H1 (cell line): ENCODE measurements at regions not wholly inside any gene's neighbourhood (a gene's known extent, or its start where the extent isn't known, plus 50 kb on each side); places are given as distances from the start of the nearest gene placed in this dataset.

Source experiments
- CTCF ChIA-PET: fragments of 300-600 bp; sonication (Branson Sonifier 250); formaldehyde crosslinking; loops from one replicate; lab custom pipeline; 2021; ENCODE audit not compliant: partially characterized antibody; lab: Charles Lee
- POLR2A ChIA-PET: fragments of 300-600 bp; sonication (Branson Sonifier 250); formaldehyde crosslinking; loops from one replicate; lab custom pipeline; 2021; ENCODE audit warnings: inconsistent platforms; ENCODE audit not compliant: partially characterized antibody; lab: Charles Lee
- DNase-seq, 2 experiments: peaks; one replicate each; pipeline versions ENCODE4 v3.0.0 to v3.0.0-alpha.2; 2010 to 2022; ENCODE audit warnings: low spot score in 2 of 2, low read depth in 1 of 2, mixed read lengths in 1 of 2
- FAIRE-seq: peaks from 2 replicates; lab custom pipeline; 2011; peaks lifted over from hg19 to GRCh38; lab: Jason Lieb, UNC
- H2AFZ ChIP-seq: 2 replicates; pipeline ENCODE4 v1.8.1; 2012; ENCODE audit warnings: low read length, inconsistent platforms
- H2AK5ac ChIP-seq: 2 replicates; pipeline ENCODE4 v1.6.1; 2013; ENCODE audit warnings: low read depth, low read length
- H2BK120ac ChIP-seq: replicated peaks from 2 replicates; pipeline ENCODE3; 2013; ENCODE audit warnings: low read depth, low read length, inconsistent platforms
- H2BK12ac ChIP-seq: 2 replicates; pipeline ENCODE4 v1.6.1; 2013; ENCODE audit warnings: low read depth, low read length
- H2BK15ac ChIP-seq: 2 replicates; pipeline ENCODE4 v1.6.1; 2013; ENCODE audit warnings: low read length
- H2BK20ac ChIP-seq: 2 replicates; pipeline ENCODE4 v1.6.1; 2013; ENCODE audit warnings: low read length
- H2BK5ac ChIP-seq: 2 replicates; pipeline ENCODE4 v1.6.1; 2013; ENCODE audit warnings: low read depth, low read length
- H3K14ac ChIP-seq: 2 replicates; pipeline ENCODE4 v1.6.1; 2013; ENCODE audit warnings: inconsistent platforms; ENCODE audit not compliant: insufficient read length
- H3K18ac ChIP-seq: 2 replicates; pipeline ENCODE4 v1.6.1; 2013; ENCODE audit warnings: low read length; ENCODE audit errors: extremely low read depth
- H3K23ac ChIP-seq: 2 replicates; pipeline ENCODE4 v1.6.1; 2013; ENCODE audit warnings: inconsistent platforms; ENCODE audit not compliant: insufficient read length
- H3K23me2 ChIP-seq: 2 replicates; pipeline ENCODE4 v1.6.1; 2013; ENCODE audit warnings: low read depth, low read length
- H3K27ac ChIP-seq: 2 replicates; pipeline ENCODE4 v1.6.1; 2011; ENCODE audit warnings: low read depth, low read length, inconsistent platforms
- H3K27me3 ChIP-seq, 4 experiments: replicated peaks in 1 of 4; 1 replicate in 1 of 4; 2 replicates in 3 of 4; pipeline versions ENCODE4 v1.6.1 to v1.8.1; 2011 to 2013; ENCODE audit warnings: low read length in 3 of 4, mild to moderate bottlenecking in 3 of 4, inconsistent platforms in 2 of 4, mixed read lengths in 2 of 4, moderate library complexity in 1 of 4; ENCODE audit not compliant: control insufficient read depth in 3 of 4, insufficient read depth in 3 of 4; ENCODE audit errors: extremely low read depth in 1 of 4
- H3K36me3 ChIP-seq, 4 experiments: 2 replicates each; pipeline versions ENCODE4 v1.6.1 to v1.8.1; 2011 to 2013; ENCODE audit warnings: mild to moderate bottlenecking in 4 of 4, low read length in 3 of 4, moderate library complexity in 2 of 4, control low read depth in 1 of 4, inconsistent platforms in 1 of 4; ENCODE audit not compliant: insufficient read depth in 4 of 4, control insufficient read depth in 2 of 4
- H3K4ac ChIP-seq: replicated peaks from 2 replicates; pipeline ENCODE3; 2013; ENCODE audit warnings: low read length, low read depth, mixed read lengths, inconsistent platforms; ENCODE audit not compliant: insufficient read length
- H3K4me1 ChIP-seq, 4 experiments: replicated peaks in 1 of 4; 1 replicate in 1 of 4; 2 replicates in 3 of 4; pipeline versions ENCODE4 v1.6.1 to v1.8.1; 2011 to 2013; ENCODE audit warnings: low read length in 3 of 4, inconsistent platforms in 2 of 4, mixed read lengths in 1 of 4; ENCODE audit not compliant: insufficient read depth in 4 of 4, control insufficient read depth in 3 of 4
- H3K4me2 ChIP-seq, 2 experiments: 2 replicates each; pipeline versions ENCODE4 v1.6.1 to v1.8.1; 2011 to 2013; ENCODE audit warnings: low read depth in 2 of 2, low read length in 2 of 2, control low read depth in 1 of 2, inconsistent platforms in 1 of 2, mild to moderate bottlenecking in 1 of 2; ENCODE audit not compliant: insufficient read depth in 1 of 2
- H3K4me3 ChIP-seq, 4 experiments: fragments of 200-600, 300-600 bp in 1 of 4; sonication (generic), shearing (Covaris generic), sonication (Bioruptor Twin) in 1 of 4; 2 replicates each; pipeline versions ENCODE4 v1.5.1 to v1.8.1; 2011 to 2016; ENCODE audit warnings: low read length in 4 of 4, low read depth in 3 of 4, control low read depth in 2 of 4, inconsistent platforms in 2 of 4, mild to moderate bottlenecking in 2 of 4, mixed read lengths in 1 of 4, moderate library complexity in 1 of 4; ENCODE audit not compliant: insufficient read depth in 2 of 4; ENCODE audit errors: extremely low read depth in 1 of 4
- H3K56ac ChIP-seq: replicated peaks from 2 replicates; pipeline ENCODE3; 2013; ENCODE audit warnings: low read depth, mild to moderate bottlenecking, mixed read lengths, low read length, inconsistent platforms; ENCODE audit not compliant: insufficient read length
- H3K79me1 ChIP-seq: 2 replicates; pipeline ENCODE4 v1.6.1; 2013; ENCODE audit warnings: low read depth, low read length, control low read depth
- H3K79me2 ChIP-seq, 2 experiments: 2 replicates each; pipeline versions ENCODE4 v1.6.1 to v1.8.1; 2012 to 2013; ENCODE audit warnings: low read length in 2 of 2, mild to moderate bottlenecking in 2 of 2, inconsistent platforms in 1 of 2; ENCODE audit not compliant: insufficient read depth in 2 of 2, control insufficient read depth in 1 of 2
- H3K9ac ChIP-seq, 4 experiments: replicated peaks in 1 of 4; 1 replicate in 1 of 4; 2 replicates in 3 of 4; pipeline versions ENCODE4 v1.6.1 to v1.8.1; 2011 to 2013; ENCODE audit warnings: low read depth in 3 of 4, low read length in 3 of 4, control low read depth in 2 of 4, mild to moderate bottlenecking in 2 of 4, moderate library complexity in 2 of 4, inconsistent platforms in 1 of 4; ENCODE audit errors: extremely low read depth in 1 of 4
- H3K9me3 ChIP-seq, 2 experiments: 2 replicates each; pipeline versions ENCODE4 v1.6.1 to v1.8.1; 2012 to 2013; ENCODE audit warnings: mild to moderate bottlenecking in 2 of 2, moderate library complexity in 2 of 2, control low read depth in 1 of 2, inconsistent platforms in 1 of 2, low read depth in 1 of 2, low read length in 1 of 2, mixed read lengths in 1 of 2; ENCODE audit not compliant: insufficient read depth in 2 of 2
- H4K20me1 ChIP-seq, 2 experiments: replicated peaks in 1 of 2; 2 replicates each; pipeline versions ENCODE3 to v1.8.1; 2011 to 2013; ENCODE audit warnings: inconsistent platforms in 2 of 2, low read length in 2 of 2, mild to moderate bottlenecking in 1 of 2; ENCODE audit not compliant: insufficient read depth in 2 of 2, control insufficient read depth in 1 of 2
- H4K5ac ChIP-seq: 2 replicates; pipeline ENCODE4 v1.6.1; 2013; ENCODE audit warnings: low read length, low read depth, mixed read lengths, inconsistent platforms; ENCODE audit not compliant: insufficient read length
- H4K8ac ChIP-seq: 2 replicates; pipeline ENCODE4 v1.8.0; 2013; ENCODE audit warnings: mild to moderate bottlenecking, moderate library complexity, low read length, inconsistent platforms; ENCODE audit not compliant: insufficient read depth; ENCODE audit errors: extremely low read depth
- H4K91ac ChIP-seq: replicated peaks from 2 replicates; pipeline ENCODE3; 2013; ENCODE audit warnings: low read length, mixed read lengths, inconsistent platforms; ENCODE audit not compliant: insufficient read length
- CEBPB ChIP-seq: IDR thresholded peaks from 2 replicates; pipeline ENCODE4 v1.6.1; 2012; ENCODE audit warnings: low read depth, low read length
- CHD1 ChIP-seq: IDR thresholded peaks from 2 replicates; pipeline ENCODE4 v1.6.1; 2012; ENCODE audit warnings: low read depth, low read length, improper control_type of control experiment
- CREB1 ChIP-seq: IDR thresholded peaks from 2 replicates; pipeline ENCODE4 v1.6.1; 2012; ENCODE audit warnings: inconsistent platforms
- CTCF ChIP-seq, 3 experiments: IDR thresholded peaks; 1 replicate in 2 of 3; 2 replicates in 1 of 3; pipeline versions ENCODE4 v1.5.1 to v1.6.1; 2011; ENCODE audit warnings: low read length in 3 of 3, mild to moderate bottlenecking in 3 of 3, inconsistent platforms in 2 of 3, low read depth in 1 of 3, moderate library complexity in 1 of 3; ENCODE audit not compliant: insufficient read depth in 1 of 3; ENCODE audit errors: control extremely low read depth in 1 of 3
- FOSL1 ChIP-seq: IDR thresholded peaks from 2 replicates; pipeline ENCODE4 v1.6.1; 2011; ENCODE audit warnings: mild to moderate bottlenecking, low read depth, low read length, moderate library complexity; ENCODE audit not compliant: insufficient read depth
- KDM5A ChIP-seq: fragments of 200-600 bp; IDR thresholded peaks from 2 replicates; pipeline ENCODE4 v1.7.1; 2012; ENCODE audit warnings: mild to moderate bottlenecking, low read length, inconsistent platforms, mixed read lengths
- SIRT6 ChIP-seq: IDR thresholded peaks from one replicate; pipeline ENCODE4 v1.7.1; 2012; ENCODE audit warnings: low read length, inconsistent platforms
- TAF7 ChIP-seq: optimal IDR thresholded peaks from 2 replicates; pipeline ENCODE3; 2011; ENCODE audit warnings: low read depth, mild to moderate bottlenecking, inconsistent platforms, low read length, moderate library complexity, borderline replicate concordance
- WGBS, 2 experiments: shearing (Covaris generic) in 1 of 2; methylation state at CpG; one replicate each; pipeline versions ENCODE4 v1.1.6 to v1.1.7; 2013 to 2015; ENCODE audit warnings: low lambda C conversion rate in 2 of 2, mixed read lengths in 2 of 2, inconsistent platforms in 1 of 2, low coverage in 1 of 2, missing lambda C conversion rate in 1 of 2; ENCODE audit not compliant: insufficient replicate concordance in 2 of 2, insufficient coverage in 1 of 2, insufficient read length in 1 of 2; ENCODE audit errors: extremely low coverage in 1 of 2, missing lambda C conversion rate in 1 of 2; 5-methylcytosine and 5-hydroxymethylcytosine counted together

- Histone ChIP-seq H4K91ac (no peak overlapping the region), H2AFZ (no peak overlapping the region), H3K27me3 (no peaks in the 10 kb centered on the region), H3K9me3 (no peaks in the 10 kb centered on the region), H4K5ac (no peak overlapping the region), H2BK12ac (no peak overlapping the region), H3K56ac (no peak overlapping the region), H3K14ac (no peak overlapping the region), H2BK15ac (no peak overlapping the region), H3K4me3 (no peak overlapping the region), H3K27ac (no peak overlapping the region), H3K36me3 (no peaks in the 10 kb centered on the region), H4K20me1 (no peaks in the 10 kb centered on the region), H3K4ac (no peak overlapping the region), H4K8ac (no peak overlapping the region), H3K23ac (no peak overlapping the region), H2BK20ac (no peak overlapping the region), H3K79me1 (no peaks in the 10 kb centered on the region), H3K18ac (no peak overlapping the region), H3K79me2 (no peaks in the 10 kb centered on the region), H3K9ac (no peak overlapping the region), H3K23me2 (no peaks in the 10 kb centered on the region), H2BK120ac (no peak overlapping the region), H2BK5ac (no peak overlapping the region), H2AK5ac (no peak overlapping the region), H3K4me1 (no peaks in the 10 kb centered on the region), H3K4me2 (no peak overlapping the region)
- DNase-seq: no peak
- 81% methylated on average over 2 of the region's 2 CpGs; no CpG with 5 or more reads in 1 of the 2 experiments for whole genome bisulfite sequencing, 2 experiments
- POLR2A ChIA-PET: interaction anchor here (1.6 kb wide), 1 partner anchor 18 kb away, joined by 3 read pairs; no protein-coding TSS in a partner anchor
- FAIRE-seq: no peak
- CTCF ChIA-PET: interaction anchor here (0.6 kb wide), 1 partner anchor 448 kb away, joined by 3 read pairs; no protein-coding TSS in a partner anchor
- TF ChIP-seq FOSL1 (no peak), CEBPB (no peak), KDM5A (no peak), CHD1 (no peak), TAF7 (no peak), SIRT6 (no peak), CREB1 (no peak), CTCF (IDR thresholded peaks at IDR 0.05; ENCODE audit: control extremely low read depth in 1 of 3, insufficient read depth in 1 of 3, low read depth in 1 of 3, low read length in 3 of 3) (no peak)
Observed at GRCh38 chr16:22652463-22652845, 141.8 kb downstream of the NPIPB5 start.
